ENCODE measurements at regions not wholly inside any gene's neighbourhood (a gene's known extent, or its start where the extent isn't known, plus 50 kb on each side); places are given as distances from the start of the nearest gene placed in this dataset.
"Not testable (repeated sequence)": the region's sequence is repeated elsewhere in the genome, so short reads cannot be mapped to it uniquely, and the experiment has no call there.

GRCh38 chr4:11966782-11967181, 538.1 kb upstream of the HS3ST1 start:
- no peak for DNase-seq (ENCODE audit: low spot score in 2 of 2)
- H3K36me3 ChIP-seq: no peaks in the 10 kb centered on the region
- H3K27me3 ChIP-seq: no peaks in the 10 kb centered on the region
- no peak for TF ChIP-seq POLR2AphosphoS5 (IDR thresholded peaks at IDR 0.05)
- TF ChIP-seq CTCF (IDR thresholded peaks at IDR 0.05): no peak
- no peak for TF ChIP-seq POLR2A (IDR thresholded peaks at IDR 0.05)
- intact Hi-C loops (cut with DNase I; ENCODE audit: low total_unique reads): loop anchor here (5.0 kb wide), 1 partner anchor 386 kb away; no protein-coding TSS in a partner anchor
- no peak overlapping the region for H3K4me3 ChIP-seq
- no peaks in the 10 kb centered on the region for H3K9me3 ChIP-seq
- no peak overlapping the region for H3K27ac ChIP-seq
- H3K4me1 ChIP-seq: no peaks in the 10 kb centered on the region

DNA sequence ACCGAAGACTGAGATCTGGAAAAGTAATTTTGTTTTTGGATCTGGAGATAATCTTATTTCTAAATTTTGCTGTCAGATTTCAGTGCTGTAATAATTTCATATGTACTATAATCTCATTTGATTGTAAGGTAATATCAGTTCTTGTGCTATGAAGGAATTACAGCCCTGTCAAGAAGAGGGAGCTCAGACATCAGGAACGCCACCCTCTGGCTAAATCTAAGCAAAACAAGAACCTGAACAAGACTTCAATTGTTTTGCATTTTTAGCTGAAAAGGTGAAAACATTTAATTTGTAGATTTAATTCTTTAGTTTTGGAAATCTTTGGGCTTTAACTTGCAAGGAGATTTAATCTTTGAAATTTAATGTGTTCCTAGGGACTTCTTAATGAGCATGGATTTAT, 525.4 kb upstream of the HS3ST1 start:
- Histone ChIP-seq H3K27me3 (no peaks in the 10 kb centered on the region), H3K4me1 (no peaks in the 10 kb centered on the region), H3K9me3 (no peaks in the 10 kb centered on the region), H3K36me3 (no peaks in the 10 kb centered on the region), H3K27ac (no peak overlapping the region), H3K4me3 (no peak overlapping the region)
- intact Hi-C loops (cut with DNase I; ENCODE audit: low total_unique reads): no loop called here
- TF ChIP-seq CTCF (IDR thresholded peaks at IDR 0.05) (no peak), POLR2A (IDR thresholded peaks at IDR 0.05) (no peak), POLR2AphosphoS5 (IDR thresholded peaks at IDR 0.05) (no peak)
- DNase-seq (ENCODE audit: low spot score in 2 of 2): no peak

DNA sequence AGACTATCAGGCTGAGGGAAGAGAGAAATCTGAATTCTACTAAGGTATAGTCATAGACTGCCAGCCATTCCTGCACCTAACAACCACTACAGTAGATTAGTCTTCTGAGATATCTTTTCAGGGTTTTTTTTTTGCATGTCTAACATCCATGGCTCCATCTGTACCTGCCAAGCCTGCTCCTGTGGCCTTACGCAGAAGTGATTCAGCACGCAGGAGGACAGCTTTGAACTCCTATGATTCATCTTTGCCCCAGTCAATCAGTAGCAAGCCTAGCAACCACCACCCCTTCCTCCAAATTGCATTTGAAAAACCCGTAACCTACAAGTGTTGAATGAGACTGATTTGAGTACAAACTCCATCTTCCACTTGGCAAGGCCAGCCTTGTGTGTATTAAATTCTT, 520.7 kb upstream of the HS3ST1 start:
- no peaks in the 10 kb centered on the region for H3K4me1 ChIP-seq

GRCh38 chr4:11947629-11948028, 518.9 kb upstream of the HS3ST1 start:
- DNase-seq (ENCODE audit: low spot score in 2 of 2); H3K27ac ChIP-seq; H3K36me3 ChIP-seq; intact Hi-C loops (cut with DNase I; ENCODE audit: low total_unique reads); H3K9me3 ChIP-seq; H3K4me1 ChIP-seq; H3K27me3 ChIP-seq; H3K4me3 ChIP-seq: not testable (repeated sequence)

More for the DNA sequence above, 520.7 kb upstream of the HS3ST1 start:
- no peaks in the 10 kb centered on the region for H3K9me3 ChIP-seq
- H3K4me3 ChIP-seq: no peak overlapping the region
- TF ChIP-seq POLR2AphosphoS5 (IDR thresholded peaks at IDR 0.05): no peak
- TF ChIP-seq CTCF (IDR thresholded peaks at IDR 0.05): no peak
- TF ChIP-seq POLR2A (IDR thresholded peaks at IDR 0.05): no peak
- H3K27ac ChIP-seq: no peak overlapping the region
- H3K36me3 ChIP-seq: no peaks in the 10 kb centered on the region
- no peaks in the 10 kb centered on the region for H3K27me3 ChIP-seq
- no peak for DNase-seq (ENCODE audit: low spot score in 2 of 2)
- intact Hi-C loops (cut with DNase I; ENCODE audit: low total_unique reads): no loop called here

DNA sequence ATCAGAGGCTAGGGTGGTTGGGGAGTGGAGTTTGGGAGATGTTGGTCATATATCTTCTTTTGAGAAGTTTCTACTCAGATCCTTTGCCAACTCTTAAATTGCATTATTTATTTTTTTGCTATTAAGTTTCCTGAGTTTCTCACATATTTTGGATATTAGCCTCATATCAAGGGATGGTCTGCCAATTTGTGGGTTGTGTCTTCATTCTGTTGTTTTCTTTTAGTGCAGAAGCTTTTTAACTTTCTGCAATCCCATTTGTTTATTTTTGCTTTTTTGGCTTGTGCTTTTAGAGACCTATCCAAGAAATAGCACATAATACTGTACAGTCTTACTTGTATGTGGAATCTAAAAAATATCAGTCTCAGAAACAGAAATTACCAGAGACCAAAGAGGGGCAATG, 509.2 kb upstream of the HS3ST1 start:
- H3K27ac ChIP-seq: no peak overlapping the region
- no peak overlapping the region for H3K4me3 ChIP-seq
- H3K4me1 ChIP-seq: no peaks in the 10 kb centered on the region
- H3K36me3 ChIP-seq: no peaks in the 10 kb centered on the region
- DNase-seq (ENCODE audit: low spot score in 2 of 2): no peak
- TF ChIP-seq POLR2A (IDR thresholded peaks at IDR 0.05) (no peak), POLR2AphosphoS5 (IDR thresholded peaks at IDR 0.05) (no peak), CTCF (IDR thresholded peaks at IDR 0.05) (no peak)
- H3K27me3 ChIP-seq: no peaks in the 10 kb centered on the region
- intact Hi-C loops (cut with DNase I; ENCODE audit: low total_unique reads): no loop called here
- H3K9me3 ChIP-seq: peaks cover 0 to 8% of the 10 kb centered on the region in 2 donors

DNA sequence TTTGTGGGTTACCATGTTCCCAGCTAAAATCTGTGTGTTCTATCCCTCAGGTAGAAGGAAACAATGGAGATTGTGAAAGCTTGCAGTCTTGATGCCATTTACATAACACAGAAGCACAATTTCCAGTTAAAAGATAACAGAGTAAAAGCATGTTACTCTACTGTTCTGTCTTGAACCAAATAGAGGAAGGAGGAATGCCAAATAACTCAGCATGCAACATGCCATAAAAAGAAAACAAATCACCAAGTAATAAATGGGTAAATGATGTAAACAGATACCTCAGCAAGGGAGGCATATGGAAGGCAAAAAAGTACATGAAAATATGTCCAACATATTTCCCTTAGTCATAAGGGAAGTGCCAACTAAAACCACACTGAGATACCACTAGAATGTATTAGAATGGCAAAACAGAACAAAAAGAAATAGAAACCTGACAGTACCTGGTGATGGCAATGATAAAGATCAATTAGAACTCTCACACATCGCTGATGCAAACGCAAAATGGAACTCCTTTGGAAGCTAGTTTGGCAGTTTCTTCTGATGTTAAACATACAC, 502.6 kb upstream of the HS3ST1 start:
- H3K27me3 ChIP-seq: no peaks in the 10 kb centered on the region

More for the DNA sequence above, 502.6 kb upstream of the HS3ST1 start:
- intact Hi-C loops (cut with DNase I; ENCODE audit: low total_unique reads): no loop called here
- no peak overlapping the region for H3K4me3 ChIP-seq
- no peak for DNase-seq (ENCODE audit: low spot score in 2 of 2)
- H3K36me3 ChIP-seq: no peaks in the 10 kb centered on the region
- peaks cover 0 to 12% of the 10 kb centered on the region in 2 donors for H3K9me3 ChIP-seq
- no peak for TF ChIP-seq POLR2A (IDR thresholded peaks at IDR 0.05)
- TF ChIP-seq CTCF (IDR thresholded peaks at IDR 0.05): no peak
- TF ChIP-seq POLR2AphosphoS5 (IDR thresholded peaks at IDR 0.05): no peak
- no peak overlapping the region for H3K27ac ChIP-seq
- no peaks in the 10 kb centered on the region for H3K4me1 ChIP-seq
